GM23338 (cell line): ENCODE measurements at regions not wholly inside any gene's neighbourhood (a gene's known extent, or its start where the extent isn't known, plus 50 kb on each side); places are given as distances from the start of the nearest gene placed in this dataset.

ENCODE experiments used
- EZH2 ChIP-seq: fragments of 200-600 bp; sonication (generic); IDR thresholded peaks from one replicate; pipeline ENCODE4 v1.8.0; 2017; ENCODE audit warnings: antibody characterized with exemption, mild to moderate bottlenecking, low read depth; ENCODE audit not compliant: unreplicated experiment
- TF ChIP-seq, protein P1 (sequence below): IDR thresholded peaks from one replicate; pipeline ENCODE4 v1.6.1; 2018; ENCODE audit warnings: antibody characterized with exemption; ENCODE audit not compliant: unreplicated experiment
- TF ChIP-seq, protein P2 (sequence below), 2 experiments: fragments of 200-600 bp in 1 of 2; sonication (generic) in 1 of 2; conservative IDR thresholded peaks; 2 replicates each; pipeline versions ENCODE4 v1.5.1 to v1.6.1; 2016 to 2017; ENCODE audit warnings: antibody characterized with exemption in 2 of 2, low read depth in 2 of 2, mild to moderate bottlenecking in 2 of 2, moderate library complexity in 1 of 2

DNA sequence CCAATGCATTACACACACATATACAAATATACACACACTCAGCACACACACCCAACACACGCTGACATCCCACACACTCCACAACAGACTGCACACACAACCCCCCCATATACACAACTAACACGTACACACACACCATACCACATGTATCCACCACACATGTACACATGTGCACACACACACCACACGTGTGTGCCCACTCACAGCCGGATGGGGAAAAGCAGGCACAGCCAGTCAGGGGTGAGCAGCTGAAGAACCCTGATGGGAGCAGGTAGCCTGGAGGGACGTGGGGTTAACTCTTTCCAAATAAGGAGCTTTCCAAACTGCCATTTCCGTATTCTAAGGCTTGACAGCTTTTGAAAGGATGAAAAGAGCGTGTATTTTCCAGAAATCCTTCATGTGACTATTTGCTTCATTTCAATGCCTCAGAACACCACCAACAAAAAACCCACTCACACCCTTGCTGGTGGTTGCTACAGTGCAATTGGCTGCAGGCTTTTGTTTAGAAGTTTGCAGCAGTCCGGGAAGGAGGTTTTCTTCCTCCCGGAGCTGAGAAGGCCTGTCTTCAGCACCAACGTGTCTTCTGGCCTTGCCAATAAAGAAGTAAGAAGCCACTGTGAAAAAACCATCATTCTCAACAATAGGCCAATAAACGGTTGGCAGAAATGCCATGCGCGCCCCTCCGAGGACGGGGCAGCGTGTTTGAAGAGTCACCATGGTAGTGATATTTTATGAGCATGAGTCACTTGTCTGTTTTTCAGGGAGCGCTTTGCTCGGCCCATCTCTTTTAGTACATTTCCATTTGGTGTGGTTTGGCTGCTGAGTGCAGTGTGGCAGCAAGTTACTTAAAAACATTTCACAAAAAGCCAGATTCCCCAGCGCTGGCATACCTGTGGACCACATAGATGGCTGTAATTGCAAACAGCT, 131.3 kb upstream of the GMDS start:
- TF ChIP-seq, protein P1, sequence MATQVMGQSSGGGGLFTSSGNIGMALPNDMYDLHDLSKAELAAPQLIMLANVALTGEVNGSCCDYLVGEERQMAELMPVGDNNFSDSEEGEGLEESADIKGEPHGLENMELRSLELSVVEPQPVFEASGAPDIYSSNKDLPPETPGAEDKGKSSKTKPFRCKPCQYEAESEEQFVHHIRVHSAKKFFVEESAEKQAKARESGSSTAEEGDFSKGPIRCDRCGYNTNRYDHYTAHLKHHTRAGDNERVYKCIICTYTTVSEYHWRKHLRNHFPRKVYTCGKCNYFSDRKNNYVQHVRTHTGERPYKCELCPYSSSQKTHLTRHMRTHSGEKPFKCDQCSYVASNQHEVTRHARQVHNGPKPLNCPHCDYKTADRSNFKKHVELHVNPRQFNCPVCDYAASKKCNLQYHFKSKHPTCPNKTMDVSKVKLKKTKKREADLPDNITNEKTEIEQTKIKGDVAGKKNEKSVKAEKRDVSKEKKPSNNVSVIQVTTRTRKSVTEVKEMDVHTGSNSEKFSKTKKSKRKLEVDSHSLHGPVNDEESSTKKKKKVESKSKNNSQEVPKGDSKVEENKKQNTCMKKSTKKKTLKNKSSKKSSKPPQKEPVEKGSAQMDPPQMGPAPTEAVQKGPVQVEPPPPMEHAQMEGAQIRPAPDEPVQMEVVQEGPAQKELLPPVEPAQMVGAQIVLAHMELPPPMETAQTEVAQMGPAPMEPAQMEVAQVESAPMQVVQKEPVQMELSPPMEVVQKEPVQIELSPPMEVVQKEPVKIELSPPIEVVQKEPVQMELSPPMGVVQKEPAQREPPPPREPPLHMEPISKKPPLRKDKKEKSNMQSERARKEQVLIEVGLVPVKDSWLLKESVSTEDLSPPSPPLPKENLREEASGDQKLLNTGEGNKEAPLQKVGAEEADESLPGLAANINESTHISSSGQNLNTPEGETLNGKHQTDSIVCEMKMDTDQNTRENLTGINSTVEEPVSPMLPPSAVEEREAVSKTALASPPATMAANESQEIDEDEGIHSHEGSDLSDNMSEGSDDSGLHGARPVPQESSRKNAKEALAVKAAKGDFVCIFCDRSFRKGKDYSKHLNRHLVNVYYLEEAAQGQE, result no peak
- TF ChIP-seq, protein P2, sequence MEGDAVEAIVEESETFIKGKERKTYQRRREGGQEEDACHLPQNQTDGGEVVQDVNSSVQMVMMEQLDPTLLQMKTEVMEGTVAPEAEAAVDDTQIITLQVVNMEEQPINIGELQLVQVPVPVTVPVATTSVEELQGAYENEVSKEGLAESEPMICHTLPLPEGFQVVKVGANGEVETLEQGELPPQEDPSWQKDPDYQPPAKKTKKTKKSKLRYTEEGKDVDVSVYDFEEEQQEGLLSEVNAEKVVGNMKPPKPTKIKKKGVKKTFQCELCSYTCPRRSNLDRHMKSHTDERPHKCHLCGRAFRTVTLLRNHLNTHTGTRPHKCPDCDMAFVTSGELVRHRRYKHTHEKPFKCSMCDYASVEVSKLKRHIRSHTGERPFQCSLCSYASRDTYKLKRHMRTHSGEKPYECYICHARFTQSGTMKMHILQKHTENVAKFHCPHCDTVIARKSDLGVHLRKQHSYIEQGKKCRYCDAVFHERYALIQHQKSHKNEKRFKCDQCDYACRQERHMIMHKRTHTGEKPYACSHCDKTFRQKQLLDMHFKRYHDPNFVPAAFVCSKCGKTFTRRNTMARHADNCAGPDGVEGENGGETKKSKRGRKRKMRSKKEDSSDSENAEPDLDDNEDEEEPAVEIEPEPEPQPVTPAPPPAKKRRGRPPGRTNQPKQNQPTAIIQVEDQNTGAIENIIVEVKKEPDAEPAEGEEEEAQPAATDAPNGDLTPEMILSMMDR (conservative IDR thresholded peaks at IDR 0.05; ENCODE audit: low read depth in 2 of 2), result no peak
- no peak for TF ChIP-seq EZH2
